H9 (cell line): ENCODE measurements at regions not wholly inside any gene's neighbourhood (a gene's known extent, or its start where the extent isn't known, plus 50 kb on each side); places are given as distances from the start of the nearest gene placed in this dataset.
A peak's percentile ranks its signal among the peaks of the same experiment; 100 is the strongest.
"Not testable (repeated sequence)": the region's sequence is repeated elsewhere in the genome, so short reads cannot be mapped to it uniquely, and the experiment has no call there.

Experiments used
- DNase-seq: peaks from one replicate; pipeline ENCODE4 v3.0.0-alpha.2; 2017
- H2AFZ ChIP-seq: one replicate; pipeline ENCODE4 v1.6.1; 2013; ENCODE audit warnings: mild to moderate bottlenecking, low read length, control low read depth, moderate library complexity
- H2AK5ac ChIP-seq: 2 replicates; pipeline ENCODE4 v1.6.1; 2013; ENCODE audit warnings: low read length, control low read depth, mixed read lengths; ENCODE audit not compliant: insufficient read length
- H2BK120ac ChIP-seq: one replicate; pipeline ENCODE4 v1.6.1; 2013; ENCODE audit warnings: low read depth, mild to moderate bottlenecking, low read length, control low read depth, inconsistent platforms; ENCODE audit not compliant: poor library complexity, severe bottlenecking
- H2BK12ac ChIP-seq: 2 replicates; pipeline ENCODE4 v1.6.1; 2013; ENCODE audit warnings: low read length, control low read depth, mixed read lengths, low read depth; ENCODE audit not compliant: insufficient read length
- H2BK15ac ChIP-seq: 2 replicates; pipeline ENCODE4 v1.6.1; 2013; ENCODE audit warnings: low read depth, low read length, control low read depth
- H2BK20ac ChIP-seq: one replicate; pipeline ENCODE4 v1.6.1; 2013; ENCODE audit warnings: low read depth, mild to moderate bottlenecking, low read length, control low read depth, inconsistent platforms; ENCODE audit not compliant: poor library complexity, severe bottlenecking
- H2BK5ac ChIP-seq: 2 replicates; pipeline ENCODE4 v1.6.1; 2013; ENCODE audit warnings: low read length, control low read depth, mixed read lengths; ENCODE audit not compliant: insufficient read length
- H3K14ac ChIP-seq: 2 replicates; pipeline ENCODE4 v1.6.1; 2013; ENCODE audit warnings: low read length, control low read depth; ENCODE audit not compliant: insufficient read depth
- H3K18ac ChIP-seq: 2 replicates; pipeline ENCODE4 v1.6.1; 2013; ENCODE audit warnings: low read depth, mild to moderate bottlenecking, mixed read lengths, low read length, control low read depth; ENCODE audit not compliant: insufficient read length
- H3K23ac ChIP-seq: 2 replicates; pipeline ENCODE4 v1.6.1; 2013; ENCODE audit warnings: low read length, control low read depth, mixed read lengths, low read depth; ENCODE audit not compliant: insufficient read length
- H3K23me2 ChIP-seq: 2 replicates; pipeline ENCODE4 v1.6.1; 2013; ENCODE audit warnings: low read depth, mild to moderate bottlenecking, mixed read lengths, low read length, control low read depth; ENCODE audit not compliant: insufficient read length, poor library complexity, severe bottlenecking
- H3K27ac ChIP-seq: 2 replicates; pipeline ENCODE4 v1.5.1; 2013; ENCODE audit warnings: low read length, control low read depth, mixed read lengths, low read depth; ENCODE audit not compliant: insufficient read length
- H3K27me3 ChIP-seq: 2 replicates; pipeline ENCODE4 v1.6.1; 2013; ENCODE audit warnings: low read length, control low read depth, inconsistent platforms; ENCODE audit not compliant: insufficient read depth
- H3K4ac ChIP-seq: 2 replicates; pipeline ENCODE4 v1.6.1; 2013; ENCODE audit warnings: low read depth, mild to moderate bottlenecking, control low read depth, inconsistent platforms, low read length, moderate library complexity
- H3K4me1 ChIP-seq: 2 replicates; pipeline ENCODE4 v1.6.1; 2013; ENCODE audit warnings: low read length, control low read depth, inconsistent platforms; ENCODE audit not compliant: insufficient read depth
- H3K4me2 ChIP-seq: 2 replicates; pipeline ENCODE4 v1.6.1; 2013; ENCODE audit warnings: low read length, control low read depth, mixed read lengths; ENCODE audit not compliant: insufficient read length, insufficient read depth
- H3K56ac ChIP-seq: 2 replicates; pipeline ENCODE4 v1.6.1; 2013; ENCODE audit warnings: low read depth, mild to moderate bottlenecking, mixed read lengths, low read length, control low read depth; ENCODE audit not compliant: insufficient read length
- H3K79me1 ChIP-seq: 2 replicates; pipeline ENCODE4 v1.6.1; 2013; ENCODE audit warnings: low read depth, mild to moderate bottlenecking, moderate library complexity, low read length, control low read depth, inconsistent platforms; ENCODE audit not compliant: insufficient read depth, poor library complexity, severe bottlenecking
- H3K79me2 ChIP-seq: 2 replicates; pipeline ENCODE4 v1.6.1; 2013; ENCODE audit warnings: low read length, control low read depth, inconsistent platforms; ENCODE audit not compliant: insufficient read depth
- H3K9ac ChIP-seq: 2 replicates; pipeline ENCODE4 v1.6.1; 2013; ENCODE audit warnings: low read length, control low read depth, mixed read lengths; ENCODE audit not compliant: insufficient read length; ENCODE audit errors: extremely low read depth
- H3K9me3 ChIP-seq: one replicate; pipeline ENCODE4 v1.6.1; 2013; ENCODE audit warnings: low read depth, low read length, inconsistent platforms; ENCODE audit not compliant: control insufficient read depth
- H3T11ph ChIP-seq: one replicate; pipeline ENCODE4 v1.6.1; 2013; ENCODE audit warnings: mild to moderate bottlenecking, low read length, control low read depth, inconsistent platforms
- H4K20me1 ChIP-seq: one replicate; pipeline ENCODE4 v1.6.1; 2013; ENCODE audit not compliant: control insufficient read depth, insufficient read length, insufficient read depth
- H4K5ac ChIP-seq: 2 replicates; pipeline ENCODE4 v1.6.1; 2013; ENCODE audit warnings: low read depth, mild to moderate bottlenecking, mixed read lengths, low read length, control low read depth; ENCODE audit not compliant: insufficient read length
- H4K8ac ChIP-seq: replicated peaks from 2 replicates; pipeline ENCODE4 v1.6.1; 2013; ENCODE audit warnings: low read length, control low read depth, mixed read lengths, low read depth; ENCODE audit not compliant: insufficient read length
- H4K91ac ChIP-seq: 2 replicates; pipeline ENCODE4 v1.6.1; 2013; ENCODE audit warnings: low read depth, mild to moderate bottlenecking, moderate library complexity, mixed read lengths, low read length, control low read depth; ENCODE audit not compliant: insufficient read length
- H3K27ac Mint-ChIP-seq, 3 experiments: 2 replicates in 2 of 3; 3 replicates in 1 of 3; pipeline ENCODE4 v1.8.0; 2020 to 2021; ENCODE audit warnings: mixed read lengths in 3 of 3, mild to moderate bottlenecking in 1 of 3, moderate library complexity in 1 of 3
- H3K27me3 Mint-ChIP-seq: 2 replicates; pipeline ENCODE4 v1.8.0; 2021; ENCODE audit warnings: low read depth, mild to moderate bottlenecking, moderate library complexity, mixed read lengths
- H3K36me3 Mint-ChIP-seq, 3 experiments: 2 replicates in 2 of 3; 3 replicates in 1 of 3; pipeline ENCODE4 v1.8.0; 2020 to 2021; ENCODE audit warnings: low read depth in 3 of 3, mixed read lengths in 3 of 3; ENCODE audit not compliant: insufficient read depth in 1 of 3
- H3K4me1 Mint-ChIP-seq, 2 experiments: 2 replicates each; pipeline ENCODE4 v1.8.0; 2020; ENCODE audit warnings: mixed read lengths in 2 of 2
- H3K4me3 Mint-ChIP-seq, 2 experiments: 2 replicates in 1 of 2; 3 replicates in 1 of 2; pipeline ENCODE4 v1.8.0; 2020 to 2021; ENCODE audit warnings: mild to moderate bottlenecking in 2 of 2, mixed read lengths in 2 of 2, moderate library complexity in 1 of 2
- H3K9me3 Mint-ChIP-seq, 2 experiments: 2 replicates in 1 of 2; 3 replicates in 1 of 2; pipeline ENCODE4 v1.8.0; 2020; ENCODE audit warnings: mild to moderate bottlenecking in 2 of 2, mixed read lengths in 2 of 2, moderate library complexity in 1 of 2
- WGBS: extraction: QIAGEN DNeasy Blood & Tissue Kit; methylation state at CpG from one replicate; pipeline ENCODE4 v1.1.7; 2013; ENCODE audit warnings: missing lambda C conversion rate, low lambda C conversion rate, mixed read lengths; ENCODE audit not compliant: insufficient read length; ENCODE audit errors: extremely low coverage; 5-methylcytosine and 5-hydroxymethylcytosine counted together

DNA sequence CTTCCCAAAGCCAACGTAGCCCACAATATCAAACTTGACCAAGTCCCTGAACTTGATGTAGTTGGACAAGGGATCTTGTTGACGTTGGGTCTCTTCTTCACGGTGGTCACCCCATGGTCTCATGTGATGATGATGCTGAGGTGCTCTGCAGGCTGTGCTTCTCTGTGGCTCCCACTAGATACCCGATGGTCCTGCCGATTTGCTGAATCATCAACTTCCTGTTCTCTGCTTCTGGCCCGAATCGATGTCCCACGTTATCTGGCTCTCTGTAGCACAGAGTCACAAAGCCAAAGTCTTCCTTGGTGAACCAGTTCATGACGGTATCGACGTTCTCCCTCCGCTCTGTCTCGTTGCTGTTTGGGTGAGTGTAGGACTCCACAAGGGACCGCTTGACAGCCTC, 201.0 kb downstream of the ADRA2C start:
- not testable (repeated sequence) for H2AFZ ChIP-seq, H3K9me3 ChIP-seq, H3K27me3 Mint-ChIP-seq, H3K23ac ChIP-seq, H4K8ac ChIP-seq, H3K4me2 ChIP-seq, H3K79me1 ChIP-seq, H2BK5ac ChIP-seq, H3K14ac ChIP-seq, H2BK12ac ChIP-seq, H3K4me3 Mint-ChIP-seq, H3K4ac ChIP-seq, H3K9ac ChIP-seq, H3K56ac ChIP-seq, H4K91ac ChIP-seq, H3K9me3 Mint-ChIP-seq, H3K36me3 Mint-ChIP-seq, DNase-seq, H3K27me3 ChIP-seq, H3T11ph ChIP-seq, H3K79me2 ChIP-seq, H4K20me1 ChIP-seq, H3K4me1 Mint-ChIP-seq, H2BK15ac ChIP-seq, H3K4me1 ChIP-seq, H3K23me2 ChIP-seq, H3K18ac ChIP-seq, H2BK120ac ChIP-seq, H2BK20ac ChIP-seq, H3K27ac ChIP-seq, H4K5ac ChIP-seq, H2AK5ac ChIP-seq
- peak overlapping the region in 1 of 3 experiments; percentile 25; a peak in 1 of 7 replicates for H3K27ac Mint-ChIP-seq
- WGBS = no CpG with 5 or more reads among the region's 14 CpGs

DNA sequence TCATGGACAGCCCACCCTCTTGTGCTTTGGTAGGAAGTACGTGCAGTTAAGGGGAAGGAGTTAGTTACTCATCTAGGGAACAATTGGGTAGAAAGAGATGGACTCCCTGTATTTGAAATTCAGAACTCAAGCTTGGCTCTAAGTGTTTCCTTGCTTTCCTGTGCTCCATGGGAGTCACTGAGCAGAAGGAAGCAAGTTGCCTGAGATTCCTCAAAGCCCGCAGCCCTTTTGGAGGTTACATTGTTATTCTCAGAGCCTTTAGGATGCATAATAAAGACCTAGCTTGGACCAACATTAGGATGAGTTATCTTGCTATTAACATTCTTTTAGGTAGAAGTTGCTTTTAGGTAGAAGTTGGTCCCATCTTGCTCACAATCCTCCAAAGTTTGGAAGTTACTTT, 206.4 kb downstream of the ADRA2C start:
- Mint-ChIP-seq H3K36me3 (peaks cover 4 to 13% (median 12%) of the 10 kb centered on the region in 3 experiments; a peak in 6 of 7 replicates), H3K4me1 (peaks cover 21 to 24% of the 10 kb centered on the region in 2 experiments), H3K27ac (peak overlapping the region; percentile 91 to 99 (median 97)), H3K4me3 (peak overlapping the region; percentile 1 to 59; a peak in 3 of 5 replicates), H3K9me3 (peaks cover 11 to 12% of the 10 kb centered on the region in 2 experiments)
- H4K20me1 ChIP-seq, H4K91ac ChIP-seq, H3K79me1 ChIP-seq, H3K23ac ChIP-seq, H2BK5ac ChIP-seq, H3K4me1 ChIP-seq, H3K18ac ChIP-seq, H3K14ac ChIP-seq, H3K56ac ChIP-seq, H3K9ac ChIP-seq, H3K79me2 ChIP-seq, H2BK120ac ChIP-seq, H3K27me3 Mint-ChIP-seq, H2AFZ ChIP-seq, H2BK20ac ChIP-seq, H2AK5ac ChIP-seq, H2BK12ac ChIP-seq, H3K23me2 ChIP-seq, H3K27me3 ChIP-seq, H2BK15ac ChIP-seq, H3K4ac ChIP-seq, H3K9me3 ChIP-seq, H3T11ph ChIP-seq, H4K8ac ChIP-seq, H4K5ac ChIP-seq: not testable (repeated sequence)
- peak; percentile 48 for DNase-seq
- Histone ChIP-seq H3K27ac (peak overlapping the region; percentile 61), H3K4me2 (peak overlapping the region; percentile 8)
- no CpG with 5 or more reads among the region's 2 CpGs for WGBS
